Uterus (tissue), 2 donors: ENCODE measurements at regions not wholly inside any gene's neighbourhood (a gene's known extent, or its start where the extent isn't known, plus 50 kb on each side); places are given as distances from the start of the nearest gene placed in this dataset.

Experiments
- POLR2A ChIP-seq, 2 donors: fragments of 450-650 bp; IDR thresholded peaks; one replicate each; pipeline ENCODE4 v1.6.1; 2016; ENCODE audit warnings: antibody characterized with exemption in 2 of 2, mild to moderate bottlenecking in 1 of 2, moderate library complexity in 1 of 2
- TF ChIP-seq, protein P1 (sequence below), 4 experiments: fragments of 200-600 bp in 2 of 4; fragments of 450-650 bp in 2 of 4; sonication (generic) in 2 of 4; IDR thresholded peaks; one replicate each; pipeline ENCODE4 v1.5.1; 2016 to 2019; ENCODE audit warnings: antibody characterized with exemption in 4 of 4, mild to moderate bottlenecking in 2 of 4, moderate library complexity in 1 of 4

DNA sequence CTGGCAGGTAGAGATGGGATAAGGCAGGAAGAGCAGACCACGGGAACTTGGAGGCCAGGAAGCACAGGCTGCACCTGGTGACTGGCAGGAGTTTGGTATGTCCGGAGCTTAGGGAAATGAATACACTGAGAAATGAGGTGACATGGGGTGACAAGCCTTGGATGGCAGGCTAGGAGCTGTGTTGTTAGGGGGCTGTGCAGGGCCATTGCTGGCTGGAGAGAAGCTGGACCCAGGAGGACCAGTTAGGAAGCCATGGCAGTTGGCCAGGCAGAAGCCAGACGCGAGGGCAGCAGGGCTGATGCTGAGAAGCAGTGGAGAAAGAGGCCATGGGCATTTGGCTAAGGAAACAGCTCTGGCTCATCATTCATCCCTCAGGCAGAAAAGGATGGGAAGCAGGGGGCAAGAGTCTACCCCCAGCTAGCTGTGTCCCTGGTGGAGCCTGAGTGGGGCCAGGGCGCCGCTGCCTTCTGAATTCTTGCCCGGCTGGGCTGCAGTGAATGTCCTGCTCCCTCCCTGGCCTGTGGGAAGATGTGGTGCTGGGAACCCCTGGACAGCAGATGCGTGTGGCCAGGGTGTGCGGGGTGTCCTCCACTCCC is 255.8 kb downstream of the FAM43A start:
- no peak for TF ChIP-seq POLR2A (IDR thresholded peaks at IDR 0.05)
- TF ChIP-seq, protein P1, sequence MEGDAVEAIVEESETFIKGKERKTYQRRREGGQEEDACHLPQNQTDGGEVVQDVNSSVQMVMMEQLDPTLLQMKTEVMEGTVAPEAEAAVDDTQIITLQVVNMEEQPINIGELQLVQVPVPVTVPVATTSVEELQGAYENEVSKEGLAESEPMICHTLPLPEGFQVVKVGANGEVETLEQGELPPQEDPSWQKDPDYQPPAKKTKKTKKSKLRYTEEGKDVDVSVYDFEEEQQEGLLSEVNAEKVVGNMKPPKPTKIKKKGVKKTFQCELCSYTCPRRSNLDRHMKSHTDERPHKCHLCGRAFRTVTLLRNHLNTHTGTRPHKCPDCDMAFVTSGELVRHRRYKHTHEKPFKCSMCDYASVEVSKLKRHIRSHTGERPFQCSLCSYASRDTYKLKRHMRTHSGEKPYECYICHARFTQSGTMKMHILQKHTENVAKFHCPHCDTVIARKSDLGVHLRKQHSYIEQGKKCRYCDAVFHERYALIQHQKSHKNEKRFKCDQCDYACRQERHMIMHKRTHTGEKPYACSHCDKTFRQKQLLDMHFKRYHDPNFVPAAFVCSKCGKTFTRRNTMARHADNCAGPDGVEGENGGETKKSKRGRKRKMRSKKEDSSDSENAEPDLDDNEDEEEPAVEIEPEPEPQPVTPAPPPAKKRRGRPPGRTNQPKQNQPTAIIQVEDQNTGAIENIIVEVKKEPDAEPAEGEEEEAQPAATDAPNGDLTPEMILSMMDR (IDR thresholded peaks at IDR 0.05) = no peak
